Activated CD4-positive, alpha-beta T cell treated with anti-CD3 and anti-CD28 coated beads, Interleukin-2, amount 50 U/mL, for 48 hours (primary cell): ENCODE measurements at regions not wholly inside any gene's neighbourhood (a gene's known extent, or its start where the extent isn't known, plus 50 kb on each side); places are given as distances from the start of the nearest gene placed in this dataset.

Experiments
- DNase-seq, 2 experiments: peaks; one replicate each; pipeline ENCODE4 v3.0.0-alpha.2; 2020

DNA sequence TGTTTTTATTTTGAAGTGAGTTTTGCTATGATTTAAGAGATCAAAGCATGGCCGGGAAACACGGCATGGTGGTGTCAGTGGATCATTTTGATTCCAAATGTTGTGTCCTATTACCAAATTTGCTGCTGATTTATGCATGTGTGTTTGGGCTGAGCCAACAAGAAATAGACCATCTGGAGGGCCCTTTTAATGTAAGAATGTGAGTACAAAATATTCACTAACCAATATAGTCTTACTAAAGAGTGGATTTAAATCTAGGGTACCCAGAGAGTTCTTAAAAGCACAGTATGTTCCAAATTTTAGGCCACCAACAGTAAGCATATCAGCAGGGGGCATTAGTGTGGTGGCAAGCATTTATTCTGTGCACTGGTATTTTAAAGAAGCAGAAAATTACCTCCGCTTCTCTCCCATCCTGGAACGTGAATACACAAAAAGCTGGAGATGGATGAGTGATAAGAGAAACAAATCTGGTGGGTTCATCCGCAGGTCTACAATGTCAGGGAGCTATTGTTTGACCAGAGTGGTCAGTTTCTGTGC, 444.4 kb upstream of the IGFBP7 start:
- no peak for DNase-seq

DNA sequence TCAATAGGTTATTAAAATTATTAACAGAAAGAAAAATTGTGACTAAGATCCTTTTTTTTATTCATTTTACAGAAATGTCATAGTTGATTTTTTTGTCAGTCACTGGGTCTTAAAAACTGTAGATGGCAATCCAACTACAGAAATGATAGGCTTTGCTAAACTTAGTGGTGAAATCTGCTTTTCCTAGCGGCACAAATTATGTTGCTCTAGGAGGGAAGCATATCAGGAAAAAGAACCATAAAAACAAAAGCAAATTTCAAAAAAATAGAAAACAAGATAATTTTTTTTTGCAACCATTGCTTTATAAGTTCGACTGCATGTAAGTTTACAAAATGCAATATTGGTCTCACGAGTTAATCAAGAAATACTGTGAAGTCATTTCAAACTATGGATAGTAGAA, 443.5 kb upstream of the IGFBP7 start:
- DNase-seq = no peak

DNA sequence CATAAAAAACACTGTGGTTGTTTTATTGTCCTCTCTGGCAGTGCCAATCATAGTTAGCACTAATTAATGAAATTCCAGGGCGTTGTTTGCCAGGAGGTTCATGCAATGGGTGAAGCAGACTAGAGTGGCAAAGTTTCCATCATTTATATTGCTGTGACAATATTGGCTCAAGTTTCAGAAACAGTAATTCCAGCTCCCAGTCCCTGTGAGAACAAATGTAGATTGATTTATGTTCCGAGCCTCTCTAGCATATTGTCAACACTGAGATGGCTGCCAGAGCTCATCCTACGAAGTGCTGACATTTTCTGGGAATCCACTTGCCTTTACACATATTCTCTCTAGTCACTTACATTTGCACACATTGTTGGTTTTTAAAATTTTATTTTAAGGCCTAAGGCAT, 440.0 kb upstream of the IGFBP7 start:
- no peak for DNase-seq

DNA sequence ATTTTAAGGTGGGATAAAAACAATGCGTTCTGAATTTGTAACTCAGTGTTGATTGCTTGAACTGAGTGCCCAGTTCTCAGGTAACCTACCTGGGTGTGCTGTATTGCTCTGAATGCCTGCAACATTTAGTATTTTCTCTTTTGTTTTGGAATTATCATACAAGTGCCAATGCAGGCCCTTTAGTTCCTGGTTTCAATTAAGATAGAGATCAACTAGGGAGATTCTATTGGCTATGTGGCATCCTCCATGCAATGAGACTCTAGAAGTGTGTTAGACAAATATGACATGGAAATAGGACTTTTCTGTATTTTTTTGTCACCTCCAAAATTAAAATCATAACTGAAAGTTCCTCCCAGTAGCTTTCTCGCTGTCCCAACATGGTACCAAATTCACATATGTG, 438.7 kb upstream of the IGFBP7 start:
- no peak for DNase-seq

DNA sequence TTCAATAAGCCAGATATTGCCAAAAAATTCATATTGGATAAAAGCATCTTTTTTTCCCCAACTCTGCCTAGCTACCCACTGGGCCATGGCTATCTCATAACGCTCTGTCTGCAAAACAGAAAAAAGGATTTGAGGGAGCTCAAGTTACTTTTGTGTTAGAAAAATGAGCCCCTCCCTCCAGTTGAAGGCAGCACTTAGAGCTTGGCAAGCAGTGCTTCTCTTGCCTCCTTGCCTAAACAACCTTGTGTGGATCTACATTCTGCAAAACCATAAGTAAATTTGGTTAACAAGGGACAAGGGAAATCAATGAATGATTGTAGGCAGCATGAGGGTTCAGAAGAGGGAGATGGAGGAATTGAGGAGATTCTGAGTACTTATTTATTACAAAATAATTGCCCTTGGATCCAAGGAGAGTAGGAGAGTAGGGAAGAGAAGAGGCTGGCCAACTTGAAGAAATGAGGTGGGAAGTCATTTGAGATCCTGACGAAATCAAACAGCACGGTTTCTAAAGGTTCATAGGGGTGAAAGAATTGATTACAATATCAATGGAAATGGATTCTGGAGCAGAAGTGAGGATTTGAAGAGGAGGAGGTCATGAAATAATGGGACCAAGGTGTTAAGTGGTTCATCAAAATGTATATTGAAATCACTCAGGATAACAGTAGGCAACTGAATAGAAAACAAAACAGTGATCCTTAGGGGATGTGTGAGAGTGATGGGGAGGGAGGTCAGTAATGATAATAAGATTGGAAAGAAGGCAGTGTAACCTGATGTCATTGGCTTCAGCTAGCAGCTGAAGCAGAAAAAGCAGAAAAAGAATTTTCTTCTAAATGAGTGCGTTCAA, 434.8 kb upstream of the IGFBP7 start:
- no peak for DNase-seq

DNA sequence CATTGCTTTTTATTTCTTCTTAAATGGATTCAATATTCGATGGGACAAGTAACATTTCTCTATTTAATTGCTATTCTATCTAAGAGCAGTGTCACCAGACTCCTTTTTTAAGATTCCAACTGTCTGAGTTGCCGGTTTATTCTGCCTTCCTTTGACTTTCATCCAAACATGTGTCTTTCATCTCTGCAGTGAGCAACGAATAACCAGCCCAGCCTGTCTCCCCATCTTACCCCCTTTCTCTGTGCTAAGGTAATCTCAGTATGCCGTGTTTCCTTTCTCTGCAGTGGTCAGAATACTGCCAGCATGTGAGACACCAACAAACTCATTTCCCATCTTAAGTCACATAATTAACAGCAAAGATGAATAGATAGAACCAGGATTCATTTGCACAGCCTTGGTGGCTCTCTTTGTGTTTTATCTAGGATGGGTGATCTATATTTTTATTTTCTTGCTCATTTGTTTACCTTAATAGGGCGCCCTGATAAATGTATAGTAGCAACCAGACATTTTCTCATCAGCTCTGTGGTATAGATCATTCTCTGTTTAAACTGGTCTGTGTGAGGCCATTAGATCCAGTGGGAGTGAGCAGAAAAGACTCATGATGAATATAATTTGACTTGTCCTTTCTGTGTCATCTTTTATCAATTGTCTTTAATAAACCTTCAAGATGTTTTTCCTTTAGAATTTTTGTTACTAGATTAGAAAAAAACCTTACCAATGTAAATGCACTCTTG, 394.8 kb upstream of the IGFBP7 start:
- DNase-seq = no peak

DNA sequence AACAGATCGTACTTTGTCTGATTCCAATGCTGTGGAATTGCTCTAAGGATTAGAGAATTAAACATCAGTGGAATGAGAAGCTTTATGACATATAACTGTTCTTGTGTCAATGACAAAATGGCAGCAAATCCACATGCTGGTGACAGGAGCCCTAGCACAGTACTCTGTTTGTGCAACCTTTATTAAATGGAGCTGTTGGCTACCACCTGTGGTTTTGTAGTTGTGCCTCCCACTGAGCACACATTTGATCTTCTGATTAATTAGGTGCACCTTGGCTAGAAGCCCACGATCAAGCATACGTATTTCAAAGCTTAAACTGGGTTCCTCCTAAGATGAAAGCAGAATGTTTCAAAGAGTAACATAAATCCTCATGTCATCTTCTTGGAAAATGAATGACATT, 394.0 kb upstream of the IGFBP7 start:
- no peak for DNase-seq

DNA sequence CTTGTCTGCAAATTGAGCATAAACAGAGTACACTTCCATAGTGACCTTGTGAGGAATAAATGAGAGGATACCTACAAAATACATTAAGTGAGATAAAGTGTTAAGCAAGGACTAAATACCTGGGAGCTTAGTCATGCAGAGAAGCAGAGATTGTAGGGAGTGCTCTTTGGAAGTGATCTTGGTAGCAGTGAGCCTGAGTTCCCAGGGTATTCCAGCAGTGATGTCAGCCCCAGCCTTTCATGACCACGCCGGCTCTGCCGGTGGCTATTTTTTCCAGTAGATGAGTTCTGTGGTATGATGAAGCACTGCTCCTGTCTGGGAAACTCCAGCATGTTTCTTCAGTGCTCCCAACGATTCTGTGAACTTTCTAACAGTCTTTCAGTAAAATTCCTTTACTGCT, 391.5 kb upstream of the IGFBP7 start:
- no peak for DNase-seq

DNA sequence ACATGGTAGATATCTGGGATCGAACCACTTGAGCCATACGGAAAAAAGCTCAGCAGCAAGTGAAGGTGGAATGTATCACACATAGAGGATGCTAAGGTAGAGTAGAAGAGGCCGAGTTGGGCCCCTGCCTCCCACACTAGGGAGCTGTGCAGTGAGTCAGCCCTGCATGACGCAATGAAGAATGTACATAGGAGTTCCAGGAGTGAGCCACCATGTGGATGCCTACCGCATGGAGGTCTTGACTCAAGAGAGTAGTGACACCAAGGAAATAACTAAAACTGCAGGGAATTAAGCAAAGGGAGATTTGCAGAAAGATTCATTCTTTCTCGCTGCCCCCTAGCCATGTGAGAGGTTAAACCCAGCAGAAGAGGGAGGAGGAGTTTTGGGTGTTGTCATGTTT, 389.6 kb upstream of the IGFBP7 start:
- DNase-seq = no peak

DNA sequence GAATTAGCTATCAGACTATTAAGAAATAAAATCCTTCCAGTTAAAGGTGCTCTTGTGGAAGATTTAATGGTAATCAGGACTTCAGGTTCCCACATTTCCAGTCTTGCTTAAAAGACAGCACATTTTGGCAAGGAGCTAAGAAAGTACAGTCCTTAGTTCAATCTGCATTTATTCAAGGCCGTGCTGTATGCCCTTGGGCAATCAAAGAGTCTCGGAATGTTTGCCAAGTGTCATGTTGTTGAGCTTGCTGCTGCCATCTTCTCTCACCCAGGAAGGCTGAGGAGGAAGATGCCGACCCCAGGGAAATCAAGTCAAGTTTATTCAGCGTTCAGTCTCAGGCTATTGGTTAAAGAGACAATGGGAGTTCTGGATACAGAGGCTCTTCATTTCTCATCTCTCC, 388.1 kb upstream of the IGFBP7 start:
- no peak for DNase-seq

DNA sequence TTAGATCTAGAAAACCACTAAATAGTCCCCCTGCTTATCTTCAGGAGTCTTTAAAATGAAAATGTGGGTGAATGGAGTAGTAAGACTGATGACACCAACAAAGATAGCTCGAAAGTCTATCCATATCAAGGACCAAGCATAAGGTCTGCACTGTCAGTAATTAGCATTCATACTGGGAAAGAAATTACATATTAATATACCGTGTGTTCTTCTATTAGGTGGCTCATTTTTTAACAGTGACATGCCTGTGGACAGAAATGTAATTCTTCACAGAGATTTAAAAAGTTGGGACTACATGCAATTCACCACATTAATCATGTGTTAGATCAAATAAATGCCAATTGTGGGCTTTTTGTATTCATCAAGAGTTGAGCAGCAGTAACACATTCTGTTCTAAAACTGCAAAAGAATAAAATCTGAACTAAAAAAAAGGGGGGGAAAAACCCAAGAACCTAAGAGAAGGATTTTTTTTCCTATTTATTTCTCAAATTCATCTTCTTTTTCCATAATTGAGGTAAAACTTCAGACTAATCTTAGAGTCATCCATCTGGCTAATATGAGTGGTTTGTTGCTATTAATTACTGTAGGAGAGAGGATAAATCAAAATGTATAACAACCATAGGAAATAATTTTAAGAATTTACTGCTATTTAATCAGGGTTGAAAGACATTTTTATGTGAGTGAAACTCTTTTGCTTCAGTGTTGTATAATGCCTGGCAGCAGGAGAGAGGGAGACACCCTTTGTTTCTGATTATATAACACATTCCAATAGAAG, 386.7 kb upstream of the IGFBP7 start:
- DNase-seq = no peak

DNA sequence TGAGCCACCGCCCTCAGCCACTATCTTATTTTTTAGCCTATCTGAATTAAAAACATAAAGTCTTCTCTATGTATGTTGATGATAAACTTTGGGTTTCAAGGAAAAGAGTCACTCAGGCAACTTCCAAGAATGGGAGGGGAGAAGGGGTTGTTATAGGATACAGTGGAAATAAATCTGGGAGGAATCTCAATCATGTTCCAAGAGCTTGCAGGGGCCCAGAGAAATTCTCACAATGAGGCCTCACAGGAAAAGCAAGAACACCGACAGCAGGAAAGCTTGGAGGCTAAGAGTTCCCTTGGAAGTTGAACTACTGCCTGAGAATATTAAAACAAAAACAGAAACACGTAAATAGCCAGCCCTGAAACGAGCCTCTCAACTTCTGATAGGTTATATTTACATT, 384.6 kb upstream of the IGFBP7 start:
- DNase-seq = no peak

DNA sequence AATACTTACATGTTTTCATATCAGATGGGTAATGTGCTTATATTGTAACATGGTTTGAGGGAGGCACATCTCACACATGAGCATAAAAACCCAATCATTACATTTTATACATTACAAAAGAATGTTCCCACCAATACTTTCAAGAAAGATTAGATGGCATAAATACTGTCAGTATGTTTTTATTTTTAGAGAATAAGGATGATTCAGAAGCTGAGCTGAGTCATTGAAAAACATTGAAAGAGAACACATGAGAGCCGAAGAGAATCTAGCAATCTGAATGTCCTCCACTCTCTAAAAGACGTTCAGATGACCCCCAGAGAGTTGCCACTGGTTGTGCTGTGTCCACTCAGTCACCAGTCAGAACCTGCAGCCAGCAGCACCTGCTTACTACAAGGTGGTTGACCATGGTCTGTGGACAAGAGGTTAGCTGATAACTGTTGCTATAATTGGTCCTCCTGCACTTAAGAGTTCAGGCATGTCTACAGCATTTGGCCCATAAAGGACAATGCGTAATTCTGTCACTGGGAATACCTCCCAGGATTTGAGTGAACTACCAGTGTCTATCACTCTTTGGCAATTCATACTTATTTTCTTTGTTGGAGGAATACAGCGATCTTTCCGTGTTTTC, 382.2 kb upstream of the IGFBP7 start:
- no peak for DNase-seq

DNA sequence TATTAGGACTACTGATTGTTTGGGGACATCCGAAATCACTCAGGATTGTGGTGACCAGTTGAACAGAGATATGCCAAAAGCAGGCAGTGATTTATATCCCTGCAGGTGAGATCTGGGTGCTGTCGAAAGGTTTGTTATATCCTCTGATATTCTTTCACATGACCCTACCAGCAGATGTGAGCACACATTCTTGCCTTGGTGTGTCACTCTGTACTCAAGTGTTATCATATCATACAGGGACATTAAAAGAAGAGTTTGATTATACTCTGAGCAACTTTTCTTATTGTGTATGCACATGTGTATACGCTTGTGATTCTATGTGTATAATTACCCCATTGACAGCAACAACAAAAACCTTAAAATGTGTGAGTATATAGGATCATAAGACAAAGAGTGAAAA, 381.2 kb upstream of the IGFBP7 start:
- DNase-seq = no peak

DNA sequence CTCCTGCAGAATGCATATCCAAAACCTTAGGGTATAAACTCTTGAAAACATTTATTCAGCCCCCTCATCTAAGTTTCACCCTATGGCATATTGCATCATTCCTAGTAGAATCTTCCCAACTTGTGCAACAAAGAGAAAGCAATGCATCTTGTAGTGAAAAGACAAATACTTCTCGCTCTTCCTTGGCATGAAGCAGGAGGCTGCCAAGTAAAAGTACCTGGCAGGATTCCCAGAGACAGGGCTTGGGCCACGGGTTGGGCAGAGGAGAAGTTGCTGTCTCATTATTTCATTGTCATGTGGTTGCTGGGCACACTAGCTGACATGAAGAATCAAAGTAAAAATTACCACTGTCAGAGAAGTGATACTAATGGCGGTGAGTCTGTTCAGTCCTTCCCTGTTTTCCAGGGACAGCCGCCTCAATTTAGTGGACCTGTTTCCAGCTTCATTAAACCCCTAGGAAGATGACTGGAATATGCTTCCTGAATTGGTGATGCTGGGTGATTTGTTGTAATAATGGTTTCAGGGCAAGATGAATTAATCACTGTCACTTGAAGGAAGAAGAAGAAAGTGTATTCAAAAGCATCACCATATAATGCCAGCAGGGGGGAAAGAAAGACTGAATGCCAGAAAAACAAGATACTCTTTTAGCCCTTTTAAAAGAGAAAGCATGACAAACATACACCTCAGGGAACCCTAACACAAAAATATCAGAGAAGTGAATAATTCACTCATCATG, 380.5 kb upstream of the IGFBP7 start:
- no peak for DNase-seq

DNA sequence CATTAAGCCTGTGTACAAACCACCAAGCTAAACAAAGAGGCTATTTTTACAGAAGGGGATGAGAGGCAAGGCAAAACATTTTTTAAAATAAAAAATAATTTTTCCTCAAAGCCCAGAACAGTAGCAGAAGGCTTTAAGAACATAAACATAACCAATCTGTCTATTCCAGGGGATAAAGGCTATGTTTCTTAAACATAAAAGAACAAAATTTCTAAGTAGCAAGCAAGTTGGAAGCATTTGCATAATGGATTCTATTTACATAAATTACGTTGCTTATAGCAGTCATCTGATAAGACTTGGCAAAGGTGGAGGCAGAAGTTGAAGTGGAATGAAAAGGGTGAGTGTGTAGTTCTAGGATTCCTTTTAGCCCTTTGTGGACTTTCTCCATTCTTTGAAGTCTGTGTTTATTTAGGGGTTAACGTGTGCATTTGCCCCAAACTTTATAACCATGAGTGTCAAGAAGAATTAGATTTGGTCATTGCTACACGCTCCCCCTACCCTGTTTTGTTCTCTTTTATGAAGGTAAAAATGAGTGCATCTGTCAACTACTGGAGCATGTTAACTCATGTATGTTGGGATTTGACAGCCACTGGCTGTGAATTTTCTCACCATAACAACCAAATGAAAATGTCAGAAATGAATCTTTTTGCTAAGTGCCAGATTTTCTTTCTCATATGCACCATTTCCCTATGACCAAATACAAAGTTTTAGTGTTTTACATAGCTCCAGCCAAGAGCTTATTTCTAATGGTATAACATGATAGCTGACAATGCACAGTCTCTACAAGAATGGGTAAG, 378.4 kb upstream of the IGFBP7 start:
- DNase-seq = no peak

DNA sequence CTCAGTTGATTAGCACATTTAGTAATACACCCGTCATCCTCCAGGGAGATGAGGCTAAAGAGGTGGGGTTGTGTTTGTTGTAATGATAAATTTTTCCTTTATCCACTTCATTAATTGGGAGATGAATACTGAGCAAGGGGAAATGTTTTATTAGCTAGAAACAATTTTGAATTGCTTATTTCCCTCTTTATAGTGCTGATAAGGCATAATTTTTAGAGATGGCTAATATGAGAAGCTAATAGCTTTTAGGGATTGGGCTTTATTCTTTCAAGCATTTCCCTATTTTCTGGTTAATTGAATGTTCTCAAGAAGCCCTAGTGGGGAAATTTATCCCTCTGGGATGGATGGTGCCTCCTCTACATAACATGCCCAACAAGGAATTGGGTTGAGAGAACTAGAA, 365.2 kb upstream of the IGFBP7 start:
- no peak for DNase-seq

DNA sequence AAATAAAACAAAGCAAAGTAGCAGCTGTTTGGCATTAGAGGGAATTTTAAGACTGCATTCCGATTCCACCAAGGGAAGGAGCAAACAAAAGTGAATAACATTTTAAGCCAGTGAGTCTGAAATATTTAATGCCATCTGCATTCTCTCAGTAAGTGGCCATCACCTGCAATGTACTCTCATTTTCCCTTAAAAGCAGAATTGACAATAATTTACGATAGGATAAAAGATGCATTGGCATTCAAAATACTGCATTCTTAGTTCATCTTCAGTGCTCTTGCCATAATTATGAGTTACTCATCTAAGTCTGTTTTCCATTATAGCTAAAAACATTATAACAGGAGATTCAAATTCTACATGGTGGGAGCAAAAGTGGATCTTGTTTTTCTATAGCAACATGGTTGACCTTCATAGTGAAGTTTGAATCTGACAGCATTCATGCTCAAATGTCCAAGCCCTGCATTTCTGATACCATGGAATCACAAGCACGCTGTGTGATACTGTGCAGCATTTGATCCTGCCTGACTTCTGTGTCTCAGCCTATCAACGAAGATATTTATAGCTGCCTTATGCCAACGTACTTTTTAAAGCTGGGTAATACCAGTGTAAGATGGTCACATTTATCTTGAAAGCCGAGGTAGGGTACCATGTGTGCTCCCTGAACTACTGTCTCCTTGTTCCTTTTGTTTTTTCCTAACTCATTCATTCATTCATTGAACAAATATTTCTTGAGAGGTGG, 355.3 kb upstream of the IGFBP7 start:
- DNase-seq = no peak

DNA sequence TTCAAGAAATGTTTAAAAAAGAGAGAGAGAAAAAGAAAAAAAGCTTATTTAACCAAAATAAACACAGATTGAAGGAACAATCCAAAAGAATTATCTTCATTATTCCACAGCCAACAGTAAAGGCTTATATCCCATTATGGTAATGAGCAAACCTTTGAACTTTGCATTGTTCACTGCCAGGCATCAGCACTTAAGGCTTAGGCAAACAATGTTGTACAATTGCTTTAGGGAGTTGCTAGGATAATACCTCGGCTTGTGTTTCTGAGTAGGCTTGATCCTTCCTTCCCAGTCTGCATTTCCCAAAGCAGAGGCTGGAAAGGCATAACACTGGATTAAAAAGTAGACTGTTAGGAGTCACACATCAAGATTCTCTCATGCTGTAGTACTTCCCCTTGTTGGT, 352.7 kb upstream of the IGFBP7 start:
- DNase-seq = no peak

DNA sequence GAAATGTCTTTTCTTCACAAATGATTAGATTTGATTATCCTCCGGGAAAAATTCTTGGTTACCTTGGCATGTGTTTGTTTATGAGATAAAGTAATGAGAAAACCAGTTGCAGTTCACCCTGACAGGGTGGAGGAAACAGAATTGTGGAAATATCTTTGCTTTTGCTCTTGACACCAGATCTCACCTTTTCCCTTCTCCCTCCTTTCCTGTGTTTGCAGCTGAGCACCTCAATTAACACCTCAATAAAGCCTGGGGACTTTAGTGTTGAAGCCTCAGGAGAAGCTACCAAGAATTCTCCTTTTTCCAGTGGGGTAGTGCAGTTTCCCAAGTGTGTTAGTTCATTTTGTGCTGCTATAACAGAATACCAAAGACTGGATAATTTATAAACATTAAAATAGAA, 350.8 kb upstream of the IGFBP7 start:
- DNase-seq = no peak

DNA sequence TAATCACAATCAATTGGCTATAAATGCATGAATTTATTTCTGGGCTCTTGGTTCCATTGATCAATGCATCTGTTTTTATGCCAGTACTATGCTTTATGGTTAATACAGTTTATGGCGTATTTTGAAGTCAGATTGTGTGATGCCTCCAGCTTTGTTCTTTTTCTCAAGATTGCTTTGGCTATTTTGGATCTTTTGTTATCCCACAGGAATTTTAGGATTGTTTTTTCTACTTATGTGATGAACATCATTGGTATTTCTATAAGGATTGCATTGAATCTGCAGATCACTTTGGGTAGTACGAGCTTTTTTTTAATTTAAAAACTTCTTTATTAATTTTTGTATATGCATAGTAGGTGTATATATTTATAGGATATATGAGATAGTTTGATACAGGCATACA, 338.7 kb upstream of the IGFBP7 start:
- no peak for DNase-seq
